GM12892 (cell line): ENCODE measurements at regions not wholly inside any gene's neighbourhood (a gene's known extent, or its start where the extent isn't known, plus 50 kb on each side); places are given as distances from the start of the nearest gene placed in this dataset.

Experiments used
- POLR2A ChIP-seq: IDR thresholded peaks from 2 replicates; pipeline ENCODE4 v1.6.1; 2011; ENCODE audit warnings: low read depth, low read length, control low read depth
- POLR2AphosphoS5 ChIP-seq: IDR thresholded peaks from 2 replicates; pipeline ENCODE4 v1.6.1; 2011; ENCODE audit warnings: low read depth, low read length, control low read depth
- TAF1 ChIP-seq: IDR thresholded peaks from 2 replicates; pipeline ENCODE4 v1.6.1; 2011; ENCODE audit warnings: low read depth, mild to moderate bottlenecking, control low read depth, low read length, borderline replicate concordance

- TF ChIP-seq POLR2A (no peak), TAF1 (no peak), POLR2AphosphoS5 (no peak)
Observed at GRCh38 chr14:45799511-45799910, 546.5 kb upstream of the MIS18BP1 start.
